Parathyroid adenoma (tissue), 2 donors: ENCODE measurements at regions not wholly inside any gene's neighbourhood (a gene's known extent, or its start where the extent isn't known, plus 50 kb on each side); places are given as distances from the start of the nearest gene placed in this dataset.

ENCODE experiments used
- H2AFZ ChIP-seq: fragments of 300-600 bp; sonication (generic); one replicate; pipeline ENCODE4 v1.7.0; 2017; ENCODE audit warnings: antibody characterized with exemption, mild to moderate bottlenecking
- H3K27ac ChIP-seq: fragments of 300-600 bp; sonication (generic); one replicate; pipeline ENCODE4 v1.7.0; 2017
- H3K27me3 ChIP-seq: fragments of 300-600 bp; sonication (generic); one replicate; pipeline ENCODE4 v1.7.0; 2017; ENCODE audit warnings: low read length; ENCODE audit not compliant: control insufficient read depth, insufficient read depth
- H3K36me3 ChIP-seq: fragments of 300-600 bp; sonication (generic); one replicate; pipeline ENCODE4 v1.7.0; 2017; ENCODE audit warnings: low read length; ENCODE audit not compliant: control insufficient read depth, insufficient read depth
- H3K4me1 ChIP-seq: fragments of 300-600 bp; sonication (generic); one replicate; pipeline ENCODE4 v1.7.0; 2017; ENCODE audit warnings: control low read depth
- H3K4me2 ChIP-seq: fragments of 300-600 bp; sonication (generic); one replicate; pipeline ENCODE4 v1.7.0; 2017; ENCODE audit warnings: low read length
- H3K4me3 ChIP-seq: fragments of 300-600 bp; sonication (generic); one replicate; pipeline ENCODE4 v1.7.0; 2017; ENCODE audit warnings: low read depth, low read length
- H3K79me2 ChIP-seq: fragments of 300-600 bp; sonication (generic); one replicate; pipeline ENCODE4 v1.7.0; 2017; ENCODE audit warnings: control low read depth
- H3K9ac ChIP-seq: fragments of 300-600 bp; sonication (generic); one replicate; pipeline ENCODE4 v1.7.0; 2017; ENCODE audit warnings: mild to moderate bottlenecking
- H3K9me3 ChIP-seq: fragments of 300-600 bp; sonication (generic); one replicate; pipeline ENCODE4 v1.7.0; 2017; ENCODE audit warnings: low read length; ENCODE audit not compliant: control insufficient read depth
- CTCF ChIP-seq: fragments of 300-600 bp; sonication (generic); IDR thresholded peaks from one replicate; pipeline ENCODE4 v1.7.0; 2017; ENCODE audit warnings: antibody characterized with exemption, mild to moderate bottlenecking
- donor health status: primary hyperparathyroidism.

- no peak overlapping the region for H3K4me3 ChIP-seq
- H3K4me2 ChIP-seq: no peak overlapping the region
- H3K27ac ChIP-seq: no peak overlapping the region
- TF ChIP-seq CTCF: no peak
- no peaks in the 10 kb centered on the region for H3K27me3 ChIP-seq
- no peaks in the 10 kb centered on the region for H3K9me3 ChIP-seq
- H3K4me1 ChIP-seq: no peaks in the 10 kb centered on the region
- no peaks in the 10 kb centered on the region for H3K36me3 ChIP-seq
- H2AFZ ChIP-seq: no peak overlapping the region
- no peak overlapping the region for H3K9ac ChIP-seq
- no peaks in the 10 kb centered on the region for H3K79me2 ChIP-seq
Measured at GRCh38 chr19:30757104-30757836, 385.1 kb downstream of the ZNF536 start.

- Histone ChIP-seq H3K4me3 (no peak overlapping the region), H3K27ac (no peak overlapping the region), H3K9me3 (no peaks in the 10 kb centered on the region), H3K4me1 (no peaks in the 10 kb centered on the region), H3K36me3 (no peaks in the 10 kb centered on the region), H3K4me2 (no peak overlapping the region), H3K9ac (no peak overlapping the region), H2AFZ (no peak overlapping the region), H3K79me2 (no peaks in the 10 kb centered on the region), H3K27me3 (no peaks in the 10 kb centered on the region)
- no peak for TF ChIP-seq CTCF
Measured at GRCh38 chr19:30755581-30755980, 383.4 kb downstream of the ZNF536 start.

GRCh38 chr19:30754162-30754561 is 382.0 kb downstream of the ZNF536 start:
- Histone ChIP-seq H2AFZ (no peak overlapping the region), H3K4me3 (no peak overlapping the region), H3K27ac (no peak overlapping the region), H3K9me3 (no peaks in the 10 kb centered on the region), H3K4me1 (no peaks in the 10 kb centered on the region), H3K79me2 (no peaks in the 10 kb centered on the region), H3K36me3 (no peaks in the 10 kb centered on the region), H3K9ac (no peak overlapping the region), H3K4me2 (no peak overlapping the region), H3K27me3 (no peaks in the 10 kb centered on the region)
- no peak for TF ChIP-seq CTCF

GRCh38 chr19:30752876-30753275 is 380.7 kb downstream of the ZNF536 start:
- Histone ChIP-seq H2AFZ (no peak overlapping the region), H3K27ac (no peak overlapping the region), H3K9me3 (no peaks in the 10 kb centered on the region), H3K27me3 (no peaks in the 10 kb centered on the region), H3K36me3 (no peaks in the 10 kb centered on the region), H3K4me2 (no peak overlapping the region), H3K79me2 (no peaks in the 10 kb centered on the region), H3K4me3 (no peak overlapping the region), H3K4me1 (no peaks in the 10 kb centered on the region), H3K9ac (no peak overlapping the region)
- TF ChIP-seq CTCF: no peak

GRCh38 chr19:30752201-30752600 is 380.0 kb downstream of the ZNF536 start:
- Histone ChIP-seq H3K4me1 (no peaks in the 10 kb centered on the region), H3K79me2 (no peaks in the 10 kb centered on the region), H3K36me3 (no peaks in the 10 kb centered on the region), H3K4me2 (no peak overlapping the region), H3K27ac (no peak overlapping the region), H3K27me3 (no peaks in the 10 kb centered on the region), H3K9ac (no peak overlapping the region), H3K9me3 (no peaks in the 10 kb centered on the region), H2AFZ (no peak overlapping the region), H3K4me3 (no peak overlapping the region)
- TF ChIP-seq CTCF: no peak
